ENCODE measurements at regions not wholly inside any gene's neighbourhood (a gene's known extent, or its start where the extent isn't known, plus 50 kb on each side); places are given as distances from the start of the nearest gene placed in this dataset.

GRCh38 chr12:17076028-17076744 is 470.2 kb upstream of the LMO3 start:
- no peak overlapping the region for H3K4me3 ChIP-seq (ENCODE audit: low read length)
- Mint-ChIP-seq H3K4me3 (no peak overlapping the region), H3K27me3 (ENCODE audit: low read depth in 2 of 2) (no peaks in the 10 kb centered on the region), H3K4me1 (no peaks in the 10 kb centered on the region), H3K9me3 (peaks cover 15 to 26% of the 10 kb centered on the region in 2 donors), H3K27ac (no peak overlapping the region), H3K36me3 (no peaks in the 10 kb centered on the region)
- H3K27me3 ChIP-seq (ENCODE audit: control insufficient read depth, insufficient read depth, low read length), result no peaks in the 10 kb centered on the region
- WGBS (ENCODE audit: insufficient coverage), result 100% methylated on average over 1 of the region's 2 CpGs
- DNase-seq (no peak), ATAC-seq (no peak)
- H3K9me3 ChIP-seq (ENCODE audit: control insufficient read depth, insufficient read depth, low read length), result peaks cover 6% of the 10 kb centered on the region
- H3K27ac ChIP-seq (ENCODE audit: low read length), result no peak overlapping the region
- intact Hi-C loops (cut with micrococcal nuclease), result no loop called here
- H3K36me3 ChIP-seq (ENCODE audit: control insufficient read depth, insufficient read depth, low read length), result no peaks in the 10 kb centered on the region
- H3K4me1 ChIP-seq (ENCODE audit: control insufficient read depth, insufficient read depth, low read length), result no peaks in the 10 kb centered on the region
- TF ChIP-seq CTCF (IDR thresholded peaks at IDR 0.05), result no peak

- no peaks in the 10 kb centered on the region for H3K4me1 Mint-ChIP-seq
- no peaks in the 10 kb centered on the region for H3K36me3 ChIP-seq (ENCODE audit: control insufficient read depth, insufficient read depth, low read length)
- ATAC-seq, result no peak
- intact Hi-C loops (cut with micrococcal nuclease), result no loop called here
- peaks cover 24 to 31% of the 10 kb centered on the region in 2 donors for H3K9me3 Mint-ChIP-seq
- DNase-seq, result no peak
- H3K27ac ChIP-seq (ENCODE audit: low read length), result no peak overlapping the region
- no peak overlapping the region for H3K27ac Mint-ChIP-seq
- H3K9me3 ChIP-seq (ENCODE audit: control insufficient read depth, insufficient read depth, low read length), result peaks cover 1% of the 10 kb centered on the region
- 79% methylated on average over 2 of the region's 2 CpGs for WGBS (ENCODE audit: insufficient coverage)
- no peak overlapping the region for H3K4me3 Mint-ChIP-seq
- H3K4me1 ChIP-seq (ENCODE audit: control insufficient read depth, insufficient read depth, low read length), result no peaks in the 10 kb centered on the region
- no peaks in the 10 kb centered on the region for H3K27me3 ChIP-seq (ENCODE audit: control insufficient read depth, insufficient read depth, low read length)
- no peaks in the 10 kb centered on the region for H3K27me3 Mint-ChIP-seq (ENCODE audit: low read depth in 2 of 2)
- TF ChIP-seq CTCF (IDR thresholded peaks at IDR 0.05), result no peak
- H3K4me3 ChIP-seq (ENCODE audit: low read length), result no peak overlapping the region
- H3K36me3 Mint-ChIP-seq, result peaks cover 21% of the 10 kb centered on the region
Measured at GRCh38 chr12:17064834-17065233, 458.9 kb upstream of the LMO3 start.

GRCh38 chr12:17062267-17063036 is 456.5 kb upstream of the LMO3 start:
- no peaks in the 10 kb centered on the region for H3K4me1 ChIP-seq (ENCODE audit: control insufficient read depth, insufficient read depth, low read length)
- Mint-ChIP-seq H3K4me3 (no peak overlapping the region), H3K9me3 (peaks cover 29 to 38% of the 10 kb centered on the region in 2 donors), H3K36me3 (peaks cover 24% of the 10 kb centered on the region), H3K27ac (no peak overlapping the region), H3K4me1 (no peaks in the 10 kb centered on the region), H3K27me3 (ENCODE audit: low read depth in 2 of 2) (no peaks in the 10 kb centered on the region)
- TF ChIP-seq CTCF (IDR thresholded peaks at IDR 0.05), result no peak
- ATAC-seq, result no peak
- H3K27ac ChIP-seq (ENCODE audit: low read length), result no peak overlapping the region
- intact Hi-C loops (cut with micrococcal nuclease), result no loop called here
- no peak for DNase-seq
- H3K27me3 ChIP-seq (ENCODE audit: control insufficient read depth, insufficient read depth, low read length), result no peaks in the 10 kb centered on the region
- H3K4me3 ChIP-seq (ENCODE audit: low read length), result no peak overlapping the region
- 76% methylated on average over 4 of the region's 4 CpGs for WGBS (ENCODE audit: insufficient coverage)
- no peaks in the 10 kb centered on the region for H3K36me3 ChIP-seq (ENCODE audit: control insufficient read depth, insufficient read depth, low read length)
- peaks cover 3% of the 10 kb centered on the region for H3K9me3 ChIP-seq (ENCODE audit: control insufficient read depth, insufficient read depth, low read length)
